Activated T-cell treated with anti-CD3 and anti-CD28 coated beads, Interleukin-2, amount 50 U/mL, for 4 hours (primary cell): ENCODE measurements at regions not wholly inside any gene's neighbourhood (a gene's known extent, or its start where the extent isn't known, plus 50 kb on each side); places are given as distances from the start of the nearest gene placed in this dataset.

Experiments
- ATAC-seq, 2 donors: fragments of 200-7000 bp; cut with Tn5 transposase; one replicate each; pipeline ENCODE4 v1.10.0; 2021
- DNase-seq: peaks from one replicate; pipeline ENCODE4 v3.0.0-alpha.2; 2020
- H3K27me3 Mint-ChIP-seq: one replicate; pipeline ENCODE4 v1.8.0; 2021; ENCODE audit warnings: low read depth, mixed read lengths
- H3K36me3 Mint-ChIP-seq: one replicate; pipeline ENCODE4 v1.8.0; 2022; ENCODE audit warnings: mixed read lengths; ENCODE audit not compliant: insufficient read depth
- H3K4me1 Mint-ChIP-seq: one replicate; pipeline ENCODE4 v1.8.0; 2021; ENCODE audit warnings: low read depth, mixed read lengths
- H3K4me3 Mint-ChIP-seq: one replicate; pipeline ENCODE4 v1.8.0; 2021; ENCODE audit warnings: mild to moderate bottlenecking, moderate library complexity, mixed read lengths
- H3K9me3 Mint-ChIP-seq: one replicate; pipeline ENCODE4 v1.8.0; 2021; ENCODE audit warnings: mixed read lengths

GRCh38 chr13:106156468-106156867 lies 379.0 kb downstream of the EFNB2 start:
- DNase-seq (no peak), ATAC-seq (no peak)
- no peaks in the 10 kb centered on the region for H3K27me3 Mint-ChIP-seq
- no peak overlapping the region for H3K4me3 Mint-ChIP-seq
- H3K36me3 Mint-ChIP-seq = no peaks in the 10 kb centered on the region
- no peaks in the 10 kb centered on the region for H3K4me1 Mint-ChIP-seq
- H3K9me3 Mint-ChIP-seq = no peaks in the 10 kb centered on the region

- Mint-ChIP-seq H3K4me3 (no peak overlapping the region), H3K36me3 (no peaks in the 10 kb centered on the region), H3K9me3 (no peaks in the 10 kb centered on the region), H3K27me3 (no peaks in the 10 kb centered on the region), H3K4me1 (no peaks in the 10 kb centered on the region)
- no peak for ATAC-seq
- DNase-seq = no peak
Measured at GRCh38 chr13:106155411-106155810, 380.1 kb downstream of the EFNB2 start.

- no peak overlapping the region for H3K4me3 Mint-ChIP-seq
- no peaks in the 10 kb centered on the region for H3K9me3 Mint-ChIP-seq
- H3K36me3 Mint-ChIP-seq = no peaks in the 10 kb centered on the region
- H3K27me3 Mint-ChIP-seq = no peaks in the 10 kb centered on the region
- DNase-seq (no peak), ATAC-seq (no peak)
- H3K4me1 Mint-ChIP-seq = no peaks in the 10 kb centered on the region
Measured at GRCh38 chr13:106153876-106154275, 381.6 kb downstream of the EFNB2 start.

- no peaks in the 10 kb centered on the region for H3K36me3 Mint-ChIP-seq
- no peak overlapping the region for H3K4me3 Mint-ChIP-seq
- H3K4me1 Mint-ChIP-seq = no peaks in the 10 kb centered on the region
- H3K9me3 Mint-ChIP-seq = no peaks in the 10 kb centered on the region
- ATAC-seq (no peak), DNase-seq (no peak)
- no peaks in the 10 kb centered on the region for H3K27me3 Mint-ChIP-seq
Measured at GRCh38 chr13:106153041-106153440, 382.4 kb downstream of the EFNB2 start.

GRCh38 chr13:106152047-106152446 lies 383.4 kb downstream of the EFNB2 start:
- ATAC-seq (no peak), DNase-seq (no peak)
- Mint-ChIP-seq H3K36me3 (no peaks in the 10 kb centered on the region), H3K27me3 (no peaks in the 10 kb centered on the region), H3K4me1 (no peaks in the 10 kb centered on the region), H3K4me3 (no peak overlapping the region), H3K9me3 (no peaks in the 10 kb centered on the region)

- no peak for ATAC-seq
- Mint-ChIP-seq H3K9me3 (no peaks in the 10 kb centered on the region), H3K27me3 (no peaks in the 10 kb centered on the region), H3K36me3 (no peaks in the 10 kb centered on the region), H3K4me1 (no peaks in the 10 kb centered on the region), H3K4me3 (no peak overlapping the region)
- DNase-seq = no peak
Measured at GRCh38 chr13:106151056-106151699, 384.3 kb downstream of the EFNB2 start.

GRCh38 chr13:106145997-106146864 lies 389.2 kb downstream of the EFNB2 start:
- Mint-ChIP-seq H3K4me3 (no peak overlapping the region), H3K36me3 (no peaks in the 10 kb centered on the region), H3K9me3 (no peaks in the 10 kb centered on the region), H3K27me3 (no peaks in the 10 kb centered on the region), H3K4me1 (no peaks in the 10 kb centered on the region)
- no peak for ATAC-seq
- no peak for DNase-seq

GRCh38 chr13:106145070-106145469 lies 390.4 kb downstream of the EFNB2 start:
- H3K27me3 Mint-ChIP-seq = no peaks in the 10 kb centered on the region

GRCh38 chr13:106143930-106144709 lies 391.3 kb downstream of the EFNB2 start:
- H3K4me1 Mint-ChIP-seq = no peaks in the 10 kb centered on the region
- H3K9me3 Mint-ChIP-seq = no peaks in the 10 kb centered on the region
- DNase-seq (no peak), ATAC-seq (no peak)
- H3K27me3 Mint-ChIP-seq = no peaks in the 10 kb centered on the region
- no peaks in the 10 kb centered on the region for H3K36me3 Mint-ChIP-seq
- no peak overlapping the region for H3K4me3 Mint-ChIP-seq

More at GRCh38 chr13:106145070-106145469, 390.4 kb downstream of the EFNB2 start:
- no peak for DNase-seq
- no peak overlapping the region for H3K4me3 Mint-ChIP-seq
- H3K9me3 Mint-ChIP-seq = no peaks in the 10 kb centered on the region
- ATAC-seq = no peak
- no peaks in the 10 kb centered on the region for H3K36me3 Mint-ChIP-seq
- H3K4me1 Mint-ChIP-seq = no peaks in the 10 kb centered on the region

GRCh38 chr13:106143392-106143791 lies 392.1 kb downstream of the EFNB2 start:
- no peaks in the 10 kb centered on the region for H3K9me3 Mint-ChIP-seq
- H3K36me3 Mint-ChIP-seq = no peaks in the 10 kb centered on the region
- H3K27me3 Mint-ChIP-seq = no peaks in the 10 kb centered on the region
- DNase-seq (no peak), ATAC-seq (no peak)
- H3K4me1 Mint-ChIP-seq = no peaks in the 10 kb centered on the region
- H3K4me3 Mint-ChIP-seq = no peak overlapping the region

- H3K9me3 Mint-ChIP-seq = no peaks in the 10 kb centered on the region
- no peak for ATAC-seq
- no peak for DNase-seq
- no peaks in the 10 kb centered on the region for H3K4me1 Mint-ChIP-seq
- H3K27me3 Mint-ChIP-seq = no peaks in the 10 kb centered on the region
- no peak overlapping the region for H3K4me3 Mint-ChIP-seq
- H3K36me3 Mint-ChIP-seq = no peaks in the 10 kb centered on the region
Measured at GRCh38 chr13:106140476-106140875, 395.0 kb downstream of the EFNB2 start.

- H3K9me3 Mint-ChIP-seq = no peaks in the 10 kb centered on the region
- H3K36me3 Mint-ChIP-seq = no peaks in the 10 kb centered on the region
- DNase-seq = no peak
- no peak for ATAC-seq
- no peaks in the 10 kb centered on the region for H3K4me1 Mint-ChIP-seq
- no peaks in the 10 kb centered on the region for H3K27me3 Mint-ChIP-seq
- no peak overlapping the region for H3K4me3 Mint-ChIP-seq
Measured at GRCh38 chr13:106139942-106140341, 395.5 kb downstream of the EFNB2 start.

GRCh38 chr13:106139377-106139776 lies 396.1 kb downstream of the EFNB2 start:
- no peak overlapping the region for H3K4me3 Mint-ChIP-seq
- no peaks in the 10 kb centered on the region for H3K27me3 Mint-ChIP-seq
- no peaks in the 10 kb centered on the region for H3K9me3 Mint-ChIP-seq
- DNase-seq = no peak
- ATAC-seq = no peak
- H3K4me1 Mint-ChIP-seq = no peaks in the 10 kb centered on the region
- no peaks in the 10 kb centered on the region for H3K36me3 Mint-ChIP-seq

- no peaks in the 10 kb centered on the region for H3K36me3 Mint-ChIP-seq
- H3K9me3 Mint-ChIP-seq = no peaks in the 10 kb centered on the region
- H3K4me3 Mint-ChIP-seq = no peak overlapping the region
- no peak for ATAC-seq
- H3K27me3 Mint-ChIP-seq = no peaks in the 10 kb centered on the region
- no peak for DNase-seq
- H3K4me1 Mint-ChIP-seq = no peaks in the 10 kb centered on the region
Measured at GRCh38 chr13:106138620-106139019, 396.8 kb downstream of the EFNB2 start.
